ENCODE measurements at regions not wholly inside any gene's neighbourhood (a gene's known extent, or its start where the extent isn't known, plus 50 kb on each side); places are given as distances from the start of the nearest gene placed in this dataset.

DNA sequence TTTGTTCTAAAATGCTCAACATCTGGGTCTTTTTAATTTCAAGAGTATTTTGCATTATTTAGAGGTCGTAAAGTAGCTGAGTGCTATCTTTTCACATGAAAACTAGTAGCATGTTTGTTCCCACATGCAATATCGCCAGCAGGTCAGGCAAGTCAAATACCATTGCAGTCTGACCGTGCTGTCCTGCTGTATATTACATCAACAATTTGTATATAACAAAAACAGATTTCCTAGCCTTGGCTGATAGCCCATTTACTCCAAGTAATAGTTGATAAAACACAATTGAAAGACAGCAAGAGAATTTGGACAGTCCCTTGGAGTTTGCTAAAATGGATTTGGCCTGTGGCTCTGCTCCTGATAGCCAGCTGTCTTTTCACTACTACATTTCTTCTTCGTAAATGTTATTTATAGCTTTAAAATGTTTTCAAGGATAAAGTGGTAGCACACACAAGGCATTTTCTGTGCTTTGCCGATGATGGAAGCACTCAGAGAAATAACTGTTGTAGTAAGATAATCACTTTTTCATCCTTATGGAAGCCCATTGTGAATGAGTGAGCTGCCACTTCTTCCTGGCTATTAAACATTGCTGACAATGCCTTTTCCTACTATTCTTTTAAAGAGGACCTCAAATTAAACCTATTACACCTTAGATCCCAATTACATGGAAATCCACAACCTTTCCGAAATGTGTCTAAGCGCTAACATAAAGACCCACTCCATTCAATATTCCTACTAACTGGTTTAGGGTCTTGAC lies 992.1 kb downstream of the MAT2B start:
- DNase-seq (ENCODE audit: low read depth, low spot score): no peak
- H3K36me3 ChIP-seq (ENCODE audit: control insufficient read depth in 2 of 2, extremely low read depth in 1 of 2, insufficient read depth in 2 of 2, low read length in 2 of 2): no peaks in the 10 kb centered on the region
- H3K9me3 ChIP-seq (replicated peaks; ENCODE audit: control insufficient read depth, insufficient read depth, low read length): no peaks in the 10 kb centered on the region
- no peak overlapping the region for H3K4me3 ChIP-seq (replicated peaks in 1 of 3; ENCODE audit: insufficient read depth in 1 of 3, low read depth in 1 of 3, low read length in 3 of 3)
- ChIA-PET CTCF (interaction anchor here (0.8 to 1.8 kb wide), 3 partner anchors 11 to 485 kb away, joined by 3 to 7 read pairs (median 3); no protein-coding TSS in a partner anchor), POLR2A (no interaction called here)
- no peak overlapping the region for H2AFZ ChIP-seq (ENCODE audit: low read depth, low read length)
- no TSS peak for BruUV-seq (replicated peaks)
- no peaks in the 10 kb centered on the region for H3K9me1 ChIP-seq (replicated peaks; ENCODE audit: control insufficient read depth, extremely low read depth, insufficient read depth, low read length)
- no peak overlapping the region for H3K4me2 ChIP-seq (ENCODE audit: insufficient read depth, low read length)
- no peaks in the 10 kb centered on the region for H3K4me1 ChIP-seq (ENCODE audit: control insufficient read depth, extremely low read depth, insufficient read depth, low read length)
- no peaks in the 10 kb centered on the region for H3K79me2 ChIP-seq (ENCODE audit: control insufficient read depth, insufficient read depth, low read length)
- no peak overlapping the region for H3K9ac ChIP-seq (replicated peaks; ENCODE audit: extremely low read depth, insufficient read depth, low read length)
- no peaks in the 10 kb centered on the region for H4K20me1 ChIP-seq (replicated peaks; ENCODE audit: control insufficient read depth, extremely low read depth, insufficient read depth, low read length)
- no peaks in the 10 kb centered on the region for H3K27me3 ChIP-seq (ENCODE audit: control insufficient read depth in 2 of 2, insufficient read depth in 2 of 2, low read length in 2 of 2)
- H3K27ac ChIP-seq (ENCODE audit: insufficient read depth, low read depth, low read length): no peak overlapping the region
- no peak for FAIRE-seq
- intact Hi-C loops (cut with micrococcal nuclease): no loop called here
- TF ChIP-seq POLR2AphosphoS5 (IDR thresholded peaks at IDR 0.05; ENCODE audit: insufficient read depth, low read depth, low read length) (no peak), GATA2 (IDR thresholded peaks at IDR 0.05; ENCODE audit: insufficient read depth, insufficient read length, low read depth, low read length) (no peak), JUN (IDR thresholded peaks at IDR 0.05; ENCODE audit: borderline replicate concordance, insufficient read depth, insufficient read length, low read depth) (no peak), EZH2 (IDR thresholded peaks at IDR 0.05; ENCODE audit: borderline replicate concordance, low read depth, low read length, severe bottlenecking) (no peak), POLR2A (IDR thresholded peaks at IDR 0.05; ENCODE audit: low read depth, low read length) (no peak), MYC (IDR thresholded peaks at IDR 0.05; ENCODE audit: low read depth, low read length) (no peak), FOS (IDR thresholded peaks at IDR 0.05; ENCODE audit: borderline replicate concordance, insufficient read depth, low read length) (no peak)
- TF ChIP-seq, protein P1, sequence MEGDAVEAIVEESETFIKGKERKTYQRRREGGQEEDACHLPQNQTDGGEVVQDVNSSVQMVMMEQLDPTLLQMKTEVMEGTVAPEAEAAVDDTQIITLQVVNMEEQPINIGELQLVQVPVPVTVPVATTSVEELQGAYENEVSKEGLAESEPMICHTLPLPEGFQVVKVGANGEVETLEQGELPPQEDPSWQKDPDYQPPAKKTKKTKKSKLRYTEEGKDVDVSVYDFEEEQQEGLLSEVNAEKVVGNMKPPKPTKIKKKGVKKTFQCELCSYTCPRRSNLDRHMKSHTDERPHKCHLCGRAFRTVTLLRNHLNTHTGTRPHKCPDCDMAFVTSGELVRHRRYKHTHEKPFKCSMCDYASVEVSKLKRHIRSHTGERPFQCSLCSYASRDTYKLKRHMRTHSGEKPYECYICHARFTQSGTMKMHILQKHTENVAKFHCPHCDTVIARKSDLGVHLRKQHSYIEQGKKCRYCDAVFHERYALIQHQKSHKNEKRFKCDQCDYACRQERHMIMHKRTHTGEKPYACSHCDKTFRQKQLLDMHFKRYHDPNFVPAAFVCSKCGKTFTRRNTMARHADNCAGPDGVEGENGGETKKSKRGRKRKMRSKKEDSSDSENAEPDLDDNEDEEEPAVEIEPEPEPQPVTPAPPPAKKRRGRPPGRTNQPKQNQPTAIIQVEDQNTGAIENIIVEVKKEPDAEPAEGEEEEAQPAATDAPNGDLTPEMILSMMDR (IDR thresholded peaks at IDR 0.05; ENCODE audit: extremely low read depth in 1 of 2, insufficient read depth in 1 of 2, low read depth in 1 of 2, low read length in 2 of 2): no peak
- TF ChIP-seq, protein P2, sequence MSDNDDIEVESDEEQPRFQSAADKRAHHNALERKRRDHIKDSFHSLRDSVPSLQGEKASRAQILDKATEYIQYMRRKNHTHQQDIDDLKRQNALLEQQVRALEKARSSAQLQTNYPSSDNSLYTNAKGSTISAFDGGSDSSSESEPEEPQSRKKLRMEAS (IDR thresholded peaks at IDR 0.05; ENCODE audit: insufficient read depth, insufficient read length): no peak
- dilution Hi-C loops (cut with MboI; ENCODE audit: extremely low pct_ligation_motif_present, low sequenced_read_pairs): no loop called here

Data from endothelial cell of umbilical vein (primary cell).